ENCODE measurements at regions not wholly inside any gene's neighbourhood (a gene's known extent, or its start where the extent isn't known, plus 50 kb on each side); places are given as distances from the start of the nearest gene placed in this dataset.

DNA sequence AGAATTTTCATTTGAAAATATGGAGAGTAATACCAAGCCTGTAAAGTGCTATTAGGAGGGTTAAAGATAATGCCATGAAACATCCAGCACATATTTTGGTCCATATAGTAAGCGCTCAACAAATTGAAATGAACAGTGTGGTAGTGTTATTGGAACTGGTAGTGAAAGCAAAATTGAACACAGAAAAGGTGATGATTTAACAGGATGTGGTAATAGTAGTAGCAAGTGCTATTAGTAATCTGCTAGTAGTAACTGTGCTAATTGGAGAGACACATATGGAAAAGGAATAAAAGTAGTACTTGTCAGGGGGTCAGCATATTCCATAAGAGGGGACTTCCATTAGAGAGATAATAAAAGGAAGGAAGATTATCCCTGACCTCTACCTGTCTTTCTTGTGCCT, 187.3 kb downstream of the HTR1A start:
- TF ChIP-seq POLR2A (IDR thresholded peaks at IDR 0.05) = no peak
- TF ChIP-seq CTCF (IDR thresholded peaks at IDR 0.05) = no peak
- no peak for TF ChIP-seq POLR2AphosphoS5 (IDR thresholded peaks at IDR 0.05)

Measured in suprapubic skin (tissue), 4 donors.